Stimulated activated CD8-positive, alpha-beta memory T cell treated with anti-CD3 and anti-CD28 coated beads, Interleukin-2, amount 100 ng/mL, for 1 hour (primary cell): ENCODE measurements at regions not wholly inside any gene's neighbourhood (a gene's known extent, or its start where the extent isn't known, plus 50 kb on each side); places are given as distances from the start of the nearest gene placed in this dataset.
"Not testable (repeated sequence)": the region's sequence is repeated elsewhere in the genome, so short reads cannot be mapped to it uniquely, and the experiment has no call there.

ENCODE experiments used
- DNase-seq, 2 donors: peaks; one replicate each; pipeline ENCODE4 v3.0.0-alpha.2; 2020; ENCODE audit warnings: low read depth in 2 of 2

GRCh38 chr11:11010624-11011127 lies 152.8 kb upstream of the ZBED5 start:
- DNase-seq = no peak

DNA sequence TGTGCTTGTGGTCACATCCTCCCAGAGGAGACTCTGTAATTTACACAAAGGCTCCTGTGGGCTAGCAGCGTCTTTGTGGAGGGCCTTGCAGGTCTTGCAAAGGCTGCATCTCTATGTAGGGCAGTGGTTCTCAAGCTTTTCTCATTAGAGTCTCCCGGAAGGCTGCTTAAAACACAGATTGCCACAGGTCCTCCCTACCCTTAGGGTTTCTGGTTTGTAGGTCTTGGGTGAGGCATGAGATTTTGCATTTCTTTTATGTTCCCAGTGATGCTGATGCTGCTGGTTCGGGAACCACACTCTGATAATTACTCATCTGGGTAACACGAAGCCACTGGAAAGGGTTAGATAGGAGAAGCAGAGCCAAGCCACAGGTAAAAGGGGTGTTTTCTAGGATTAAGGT lies 151.3 kb upstream of the ZBED5 start:
- DNase-seq = no peak

- no peak for DNase-seq
Measured at GRCh38 chr11:11004069-11004468, 146.2 kb upstream of the ZBED5 start.

DNA sequence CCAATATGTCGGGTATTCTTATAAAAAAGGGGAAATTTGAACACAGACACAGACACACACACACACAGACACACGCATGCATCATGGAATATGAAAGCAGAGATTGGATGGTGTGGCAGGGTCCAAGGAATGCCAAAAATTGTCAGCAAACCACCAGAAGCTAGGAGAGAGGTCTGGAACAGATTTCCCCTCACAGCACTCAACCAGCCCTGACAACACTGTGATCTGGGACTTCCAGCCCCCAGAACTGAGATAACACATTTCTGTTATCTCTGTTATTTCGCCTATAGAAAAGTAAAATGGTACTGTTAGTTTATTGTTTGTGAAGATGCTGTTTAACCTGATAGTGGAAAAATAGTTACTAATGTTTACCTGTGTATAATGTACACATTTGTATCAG lies 145.4 kb upstream of the ZBED5 start:
- no peak for DNase-seq

DNA sequence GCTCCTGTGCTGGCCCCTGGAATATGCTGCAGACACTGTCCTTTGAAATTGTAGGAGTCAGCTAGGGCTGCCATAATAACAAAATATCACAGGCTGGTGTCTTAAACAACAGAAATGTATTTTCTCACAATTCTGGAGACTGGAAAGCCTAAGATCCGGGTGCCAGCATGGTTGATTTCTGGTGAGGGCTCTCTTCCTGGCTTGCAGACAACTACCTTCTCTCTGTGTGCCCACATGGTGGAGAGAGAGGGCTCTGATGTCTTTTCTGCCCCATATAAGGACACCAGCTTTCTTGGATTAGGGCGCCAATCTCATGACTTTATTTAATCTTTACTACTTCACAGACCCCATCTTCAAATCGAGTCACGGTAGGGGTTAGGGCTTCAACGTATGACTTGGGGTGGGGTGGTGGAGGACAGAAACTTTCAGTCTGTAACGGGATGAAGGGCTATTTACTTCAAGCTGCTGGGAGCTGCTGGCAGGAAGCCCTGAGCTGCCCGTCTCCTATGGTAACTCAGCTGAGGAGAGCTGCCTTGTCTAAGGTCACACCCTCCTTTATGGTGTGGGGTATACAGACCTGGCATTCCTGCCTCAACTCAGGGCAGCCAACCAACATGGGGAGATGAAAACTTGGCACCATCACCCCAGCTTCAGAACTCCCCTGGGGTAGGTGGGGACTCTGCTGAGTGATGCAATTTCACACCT lies 142.9 kb upstream of the ZBED5 start:
- DNase-seq = no peak

- no peak for DNase-seq
Measured at GRCh38 chr11:10998674-10999073, 140.8 kb upstream of the ZBED5 start.

DNA sequence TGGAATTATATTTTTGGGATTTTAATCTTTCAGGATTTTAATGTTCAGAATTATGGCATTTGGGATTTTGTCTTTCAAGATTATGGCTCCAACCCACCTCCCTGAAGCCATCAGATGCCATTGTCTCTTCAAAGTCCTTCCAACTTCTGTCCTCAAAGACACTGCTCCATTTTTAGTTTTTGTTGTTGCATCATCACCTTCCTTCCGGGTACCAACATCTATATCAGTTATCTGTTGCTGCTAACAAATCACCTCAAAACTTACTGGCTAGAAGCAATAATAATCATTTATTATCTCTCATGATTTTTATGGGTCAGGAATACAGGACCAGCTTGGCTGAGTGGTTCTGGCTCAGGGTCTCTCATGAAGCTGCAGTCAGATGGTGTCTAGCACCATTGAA lies 138.8 kb upstream of the ZBED5 start:
- no peak for DNase-seq

DNA sequence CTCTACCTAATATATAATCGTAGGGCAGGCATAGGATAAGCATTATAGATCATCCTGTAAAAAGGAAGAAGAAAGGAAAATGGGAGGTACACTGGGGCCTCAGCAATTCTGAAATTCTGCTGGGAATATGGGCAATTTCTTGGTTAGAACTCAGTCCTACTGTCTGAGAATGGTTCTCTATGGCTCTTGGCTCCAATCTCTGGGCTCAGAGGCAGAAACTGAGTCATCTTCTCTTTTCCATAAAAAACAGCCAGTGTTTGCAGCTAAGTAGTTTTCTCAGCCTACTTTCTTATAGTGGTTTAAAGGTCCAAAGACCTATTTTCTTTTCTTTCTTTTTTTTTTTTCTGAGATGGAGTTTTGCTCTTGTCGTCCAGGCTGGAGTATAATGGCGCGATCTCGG lies 135.8 kb upstream of the ZBED5 start:
- no peak for DNase-seq

DNA sequence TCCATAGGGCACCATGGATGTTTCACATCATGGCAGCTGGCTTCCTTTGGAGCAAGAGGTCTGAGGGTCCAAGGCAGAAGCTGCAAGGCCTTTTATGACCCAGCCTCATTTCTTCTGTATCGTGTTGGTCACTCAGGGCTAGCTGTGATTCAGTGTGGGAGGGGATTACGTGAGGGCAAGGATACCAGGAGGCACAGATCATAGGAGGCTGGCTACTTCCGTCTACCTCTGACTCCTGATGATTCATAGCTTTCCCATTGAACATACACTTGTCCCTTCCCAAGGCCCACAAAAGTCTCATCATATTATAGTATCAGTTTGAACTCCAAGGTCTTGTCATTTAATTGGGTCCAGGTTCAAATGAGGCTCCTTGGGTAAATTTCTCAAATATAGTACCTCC lies 135.3 kb upstream of the ZBED5 start:
- no peak for DNase-seq

DNA sequence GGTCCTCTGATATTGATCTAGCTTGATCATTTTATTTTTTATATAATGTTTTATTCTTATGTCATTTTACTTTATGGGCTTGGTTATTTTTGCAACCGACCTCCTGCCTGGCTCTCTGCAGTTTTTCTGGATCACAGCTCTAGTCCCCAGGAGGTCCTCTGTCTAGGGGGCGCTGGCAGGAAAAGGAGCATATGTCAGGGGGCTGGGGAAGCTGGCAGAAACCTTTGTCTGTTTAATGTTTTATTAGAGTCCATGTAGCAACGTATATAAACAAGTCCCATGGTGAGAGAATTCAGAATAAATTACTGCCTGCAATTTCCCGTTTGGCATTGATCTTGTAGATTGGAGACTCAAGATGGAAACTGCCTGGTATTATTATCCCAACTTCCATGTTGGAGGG lies 133.5 kb upstream of the ZBED5 start:
- no peak for DNase-seq

DNA sequence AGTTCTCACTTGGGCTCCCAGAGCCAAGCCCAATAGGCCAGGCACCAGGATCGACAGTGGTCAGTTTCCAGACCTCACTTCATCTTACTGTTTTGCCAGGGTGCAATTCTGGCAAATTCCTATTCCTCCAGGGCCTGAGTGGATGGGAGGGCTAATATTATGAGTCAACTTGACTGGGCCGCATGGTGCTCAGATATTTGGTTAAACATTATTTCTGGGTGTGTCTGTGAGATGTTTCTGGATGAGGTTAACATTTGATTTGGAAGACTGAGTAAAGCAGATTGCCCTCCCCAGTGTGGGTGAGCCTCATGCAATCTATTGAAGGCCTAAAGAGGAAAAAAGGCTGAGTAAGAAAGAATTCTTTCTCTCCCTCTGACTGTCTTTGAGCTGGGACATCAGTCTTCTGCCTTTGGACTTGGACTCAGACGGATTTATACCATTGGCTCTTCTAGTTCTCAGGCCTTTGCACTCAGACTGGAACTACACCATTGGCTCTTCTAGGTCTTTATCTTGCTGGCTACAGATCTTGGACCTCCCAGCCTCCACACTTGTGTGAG lies 132.9 kb upstream of the ZBED5 start:
- no peak for DNase-seq

GRCh38 chr11:10990160-10990559 lies 132.3 kb upstream of the ZBED5 start:
- no peak for DNase-seq

- DNase-seq = no peak
Measured at GRCh38 chr11:10986006-10986405, 128.2 kb upstream of the ZBED5 start.

DNA sequence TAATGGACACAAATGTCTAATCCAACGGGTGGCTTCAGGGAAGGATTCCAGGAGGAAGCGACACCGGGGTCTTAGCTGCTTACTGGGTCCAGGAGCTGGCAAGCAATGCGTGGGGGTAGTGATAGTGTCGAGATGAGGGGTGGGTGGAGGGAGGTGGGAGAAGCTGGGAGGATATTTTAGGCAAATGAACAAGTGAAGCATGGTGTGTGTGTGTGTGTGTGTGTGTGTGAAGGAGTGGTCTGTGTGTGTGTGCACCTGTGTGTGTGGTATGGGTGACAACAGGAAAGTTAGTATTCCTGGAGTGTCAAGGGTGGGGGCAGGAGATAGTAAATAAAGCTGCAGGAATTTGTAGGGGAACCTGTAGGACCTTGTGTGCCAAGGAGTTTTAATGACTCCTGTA lies 126.9 kb upstream of the ZBED5 start:
- DNase-seq = no peak

DNA sequence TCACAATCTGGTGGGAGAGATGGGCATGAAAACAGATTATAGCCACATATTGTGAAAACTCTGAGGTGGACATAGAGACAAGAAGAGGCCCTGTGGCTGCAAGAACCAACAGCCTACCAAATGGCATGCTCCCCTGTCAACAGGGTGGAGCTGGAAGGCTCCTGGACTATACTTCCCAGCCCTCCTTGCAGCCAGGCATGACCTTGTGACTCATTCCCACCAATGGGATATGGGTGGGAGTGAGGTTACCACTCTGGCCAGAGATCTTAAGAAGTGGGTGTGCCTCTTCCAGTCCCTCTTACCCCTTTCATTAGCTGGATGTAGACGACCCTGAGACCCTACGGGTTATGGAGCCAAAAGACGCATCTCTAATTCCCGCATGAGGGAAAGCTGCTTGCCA lies 126.4 kb upstream of the ZBED5 start:
- no peak for DNase-seq

- DNase-seq = no peak
Measured at GRCh38 chr11:10982704-10983510, 125.1 kb upstream of the ZBED5 start.

DNA sequence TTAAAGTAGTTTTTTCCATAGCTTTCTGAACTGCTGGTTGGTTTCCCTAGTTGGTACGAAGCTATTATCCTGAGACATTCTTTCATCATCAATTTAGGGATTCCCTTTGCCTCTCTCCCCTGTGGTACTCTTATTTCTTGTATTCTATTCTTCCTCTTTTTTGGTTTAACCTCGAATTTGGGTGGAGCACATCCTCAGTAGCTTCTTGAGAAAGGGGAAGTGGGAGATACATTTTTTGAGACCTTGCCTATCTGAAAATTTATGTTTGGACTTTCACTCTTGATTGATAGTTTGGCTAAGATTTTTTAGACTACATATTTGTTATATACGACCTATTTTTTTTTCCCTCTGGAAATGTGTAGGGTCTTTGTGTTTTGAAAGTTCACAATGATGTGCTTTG lies 121.7 kb upstream of the ZBED5 start:
- DNase-seq = no peak

DNA sequence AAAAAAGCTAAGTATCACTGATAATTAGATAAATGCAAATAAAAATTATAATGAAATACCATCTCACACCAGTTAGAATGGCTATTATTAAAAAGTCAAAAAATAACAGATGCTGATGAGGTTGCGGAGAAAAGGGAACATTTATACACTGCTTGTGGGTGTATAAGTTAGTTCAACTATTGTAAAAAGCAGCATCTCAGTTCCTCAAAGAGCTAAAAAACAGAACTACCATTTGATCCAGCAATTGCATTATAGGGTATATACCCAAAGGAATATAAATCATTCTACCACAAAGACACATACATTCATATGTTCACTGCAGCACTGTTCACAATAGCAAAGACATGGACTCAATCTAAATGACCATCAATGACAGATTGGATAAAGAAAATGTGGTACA lies 120.3 kb upstream of the ZBED5 start:
- no peak for DNase-seq

GRCh38 chr11:10975287-10975721 lies 117.5 kb upstream of the ZBED5 start:
- DNase-seq = no peak

DNA sequence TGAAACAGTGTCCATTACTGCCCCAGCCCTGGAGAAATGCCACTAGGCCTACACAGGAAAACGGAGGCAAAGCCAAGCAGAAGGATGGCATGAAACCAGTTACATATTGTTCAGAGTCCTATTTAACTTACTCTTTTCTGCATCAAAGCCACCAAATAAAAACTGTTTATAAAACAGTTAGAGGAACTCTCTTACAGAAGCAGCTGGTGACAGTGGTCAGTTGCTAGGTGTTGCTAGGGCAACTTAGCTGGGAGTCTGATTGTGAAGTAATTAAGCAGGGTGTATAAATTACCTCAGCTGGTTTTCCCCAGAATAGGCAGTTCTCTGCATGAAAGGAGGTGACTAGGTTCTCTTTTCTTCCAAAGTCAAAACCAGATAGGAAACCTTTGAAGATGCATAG lies 115.6 kb upstream of the ZBED5 start:
- no peak for DNase-seq

DNA sequence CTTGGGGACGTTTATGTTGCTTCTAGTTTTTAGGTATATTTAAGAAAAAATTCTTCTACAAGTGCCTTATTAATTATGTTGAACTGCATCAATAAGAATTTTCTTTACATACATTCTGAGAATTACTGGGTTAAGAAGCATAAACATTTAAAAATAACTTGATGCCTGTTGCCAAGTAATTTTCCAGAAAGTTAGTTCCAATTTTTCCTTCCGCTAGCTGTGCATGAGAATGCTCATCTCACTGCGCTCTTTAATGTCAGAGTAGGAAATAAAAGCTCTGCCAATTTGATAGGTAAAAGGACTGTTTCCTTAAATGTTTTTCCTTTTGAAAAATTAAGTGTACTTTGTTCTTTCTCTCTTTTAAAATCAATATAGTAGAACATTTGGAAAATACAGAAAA lies 113.1 kb upstream of the ZBED5 start:
- DNase-seq = no peak

- no peak for DNase-seq
Measured at GRCh38 chr11:10969387-10969786, 111.5 kb upstream of the ZBED5 start.

DNA sequence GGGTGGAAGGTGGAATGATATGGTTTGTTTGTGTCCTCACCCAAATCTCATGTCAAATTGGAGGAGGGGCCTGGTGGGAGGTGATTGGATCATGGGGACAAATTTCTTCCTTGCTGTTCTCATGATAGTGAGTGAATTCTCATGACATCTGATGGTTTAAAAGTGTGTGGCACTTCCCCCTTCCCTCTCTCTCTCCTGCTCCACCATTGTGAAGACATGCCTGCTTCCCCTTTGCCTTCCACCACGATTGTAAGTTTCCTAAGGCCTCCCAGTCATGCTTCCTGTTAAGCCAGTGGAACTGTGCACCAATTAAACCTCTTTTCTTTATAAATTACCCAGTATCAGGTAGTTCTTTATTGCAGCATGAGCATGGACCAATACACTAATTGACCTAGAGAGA lies 99.0 kb upstream of the ZBED5 start:
- DNase-seq = not testable (repeated sequence)
